Effector memory CD4-positive, alpha-beta T cell (primary cell): ENCODE measurements at regions not wholly inside any gene's neighbourhood (a gene's known extent, or its start where the extent isn't known, plus 50 kb on each side); places are given as distances from the start of the nearest gene placed in this dataset.

ENCODE experiments used
- DNase-seq, 3 donors: peaks; one replicate each; pipeline ENCODE4 v3.0.0-alpha.2; 2020
- H3K27ac ChIP-seq: 2 replicates; pipeline ENCODE4 v1.7.0; 2013; ENCODE audit warnings: mild to moderate bottlenecking, low read length, moderate library complexity; ENCODE audit not compliant: insufficient read depth, poor library complexity, severe bottlenecking
- H3K27me3 ChIP-seq: replicated peaks from 2 replicates; pipeline ENCODE4 v1.7.0; 2013; ENCODE audit warnings: mild to moderate bottlenecking, low read length; ENCODE audit not compliant: insufficient read depth, control insufficient read depth, poor library complexity, severe bottlenecking
- H3K36me3 ChIP-seq: 2 replicates; pipeline ENCODE4 v1.7.0; 2013; ENCODE audit warnings: mild to moderate bottlenecking, low read length, moderate library complexity; ENCODE audit not compliant: control insufficient read depth, insufficient read depth
- H3K4me1 ChIP-seq: 2 replicates; pipeline ENCODE4 v1.7.0; 2013; ENCODE audit warnings: low read length, mild to moderate bottlenecking; ENCODE audit not compliant: control insufficient read depth, insufficient read depth, poor library complexity, severe bottlenecking
- H3K4me3 ChIP-seq: 2 replicates; pipeline ENCODE4 v1.7.0; 2013; ENCODE audit warnings: low read length, low read depth, mild to moderate bottlenecking; ENCODE audit not compliant: insufficient read depth, poor library complexity, severe bottlenecking
- H3K9me3 ChIP-seq: 2 replicates; pipeline ENCODE4 v1.7.0; 2013; ENCODE audit warnings: mild to moderate bottlenecking, low read length, moderate library complexity; ENCODE audit not compliant: control insufficient read depth

DNA sequence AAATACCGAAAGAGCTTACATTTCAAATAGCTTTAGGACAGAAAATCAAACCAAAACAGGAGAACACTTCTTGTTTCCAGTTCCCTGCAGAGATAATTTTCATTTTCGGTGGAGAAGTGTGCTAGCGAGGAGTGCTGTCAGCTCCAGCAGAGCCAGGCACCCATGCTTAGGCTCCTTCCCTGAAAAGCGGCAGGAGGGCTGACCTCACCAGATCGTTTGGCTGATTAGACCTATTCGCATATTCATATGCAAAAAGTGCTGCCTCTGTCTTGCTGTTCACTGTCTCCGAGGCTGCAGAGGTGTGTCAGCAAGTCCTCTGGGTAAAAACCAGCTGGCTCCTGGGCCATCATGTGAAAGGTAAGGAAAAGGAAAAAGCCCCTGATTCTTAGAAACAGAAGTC lies 225.8 kb upstream of the COPS8 start:
- Histone ChIP-seq H3K27me3 (no peaks in the 10 kb centered on the region), H3K4me3 (no peak overlapping the region), H3K4me1 (no peaks in the 10 kb centered on the region), H3K9me3 (no peaks in the 10 kb centered on the region), H3K27ac (no peak overlapping the region), H3K36me3 (no peaks in the 10 kb centered on the region)
- DNase-seq = no peak

DNA sequence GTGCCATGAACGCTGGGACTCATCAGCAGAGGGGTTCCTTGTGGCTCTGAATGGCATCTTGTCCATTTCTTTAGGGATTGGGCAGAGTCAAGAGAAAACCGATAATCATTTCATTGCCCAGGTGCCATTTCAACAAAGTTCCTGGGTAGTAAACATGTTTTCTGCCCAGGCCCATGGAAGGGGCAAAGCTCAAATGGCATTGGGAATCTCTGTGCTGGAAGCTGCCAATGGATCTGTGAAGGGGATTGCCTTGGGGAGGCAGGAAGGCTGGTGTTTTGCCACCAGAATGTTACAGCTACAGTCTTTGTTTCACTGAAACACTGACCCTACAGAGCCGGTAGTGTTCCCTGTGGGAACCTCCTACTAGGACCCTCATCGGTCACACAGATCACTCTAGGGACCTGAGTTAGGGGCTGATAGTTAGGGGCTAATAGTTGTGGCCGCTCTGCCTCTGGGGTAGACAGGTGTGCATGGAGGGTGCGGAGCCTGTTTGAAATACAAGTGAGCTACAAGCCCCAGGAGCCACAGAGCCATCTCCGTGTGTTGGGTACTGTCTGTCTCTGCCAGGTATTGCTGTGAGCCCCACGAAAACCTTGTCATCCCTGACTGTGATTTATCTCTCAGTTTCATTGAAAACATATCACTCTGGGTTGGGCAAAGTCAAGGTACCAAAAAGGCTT lies 224.4 kb upstream of the COPS8 start:
- Histone ChIP-seq H3K4me1 (no peaks in the 10 kb centered on the region), H3K4me3 (no peak overlapping the region), H3K36me3 (no peaks in the 10 kb centered on the region), H3K9me3 (no peaks in the 10 kb centered on the region), H3K27me3 (no peaks in the 10 kb centered on the region), H3K27ac (no peak overlapping the region)
- no peak for DNase-seq

DNA sequence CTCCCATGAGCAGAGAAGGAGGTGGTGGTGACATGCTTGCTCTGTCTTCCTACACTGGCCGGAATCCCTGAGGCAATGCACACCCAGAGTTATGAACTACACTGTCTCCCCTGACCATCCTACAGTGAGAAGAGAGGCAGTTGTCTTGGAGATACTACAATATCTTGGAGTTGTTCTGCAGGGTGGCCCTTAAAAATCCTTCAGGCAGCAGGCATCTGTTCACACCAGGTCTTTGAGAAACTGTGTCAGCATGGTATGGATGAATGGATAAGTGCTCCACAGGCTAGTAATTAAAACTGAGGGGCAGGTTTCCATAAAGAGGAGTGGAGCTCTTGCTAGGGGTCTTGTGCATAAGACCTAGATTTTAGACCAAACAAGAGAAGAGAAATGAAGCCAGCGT lies 223.7 kb upstream of the COPS8 start:
- H3K4me1 ChIP-seq = no peaks in the 10 kb centered on the region
- DNase-seq = no peak
- no peaks in the 10 kb centered on the region for H3K27me3 ChIP-seq
- H3K36me3 ChIP-seq = no peaks in the 10 kb centered on the region
- no peak overlapping the region for H3K27ac ChIP-seq
- H3K4me3 ChIP-seq = no peak overlapping the region
- no peaks in the 10 kb centered on the region for H3K9me3 ChIP-seq

DNA sequence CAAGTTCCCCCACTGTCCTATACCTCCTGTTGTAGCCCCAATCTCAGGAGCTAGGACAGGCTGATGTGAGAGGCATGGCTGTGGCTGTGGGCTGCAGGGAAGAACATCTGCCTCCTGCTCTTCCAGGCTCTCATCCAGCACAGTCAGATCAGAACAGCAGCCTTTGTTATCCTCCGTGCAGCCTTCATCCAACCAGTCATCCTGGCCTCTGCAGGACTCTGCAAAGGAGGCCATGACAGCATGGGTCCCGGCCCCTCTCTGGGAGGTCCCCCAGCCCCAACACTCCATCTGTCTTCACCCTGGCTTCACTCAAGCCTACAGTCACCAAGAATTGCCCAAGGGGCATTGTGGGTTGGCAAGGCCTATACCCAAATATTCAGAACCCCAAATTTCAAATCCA lies 223.2 kb upstream of the COPS8 start:
- Histone ChIP-seq H3K9me3 (no peaks in the 10 kb centered on the region), H3K27ac (no peak overlapping the region), H3K4me1 (no peaks in the 10 kb centered on the region), H3K27me3 (no peaks in the 10 kb centered on the region), H3K4me3 (no peak overlapping the region), H3K36me3 (no peaks in the 10 kb centered on the region)
- DNase-seq = no peak

DNA sequence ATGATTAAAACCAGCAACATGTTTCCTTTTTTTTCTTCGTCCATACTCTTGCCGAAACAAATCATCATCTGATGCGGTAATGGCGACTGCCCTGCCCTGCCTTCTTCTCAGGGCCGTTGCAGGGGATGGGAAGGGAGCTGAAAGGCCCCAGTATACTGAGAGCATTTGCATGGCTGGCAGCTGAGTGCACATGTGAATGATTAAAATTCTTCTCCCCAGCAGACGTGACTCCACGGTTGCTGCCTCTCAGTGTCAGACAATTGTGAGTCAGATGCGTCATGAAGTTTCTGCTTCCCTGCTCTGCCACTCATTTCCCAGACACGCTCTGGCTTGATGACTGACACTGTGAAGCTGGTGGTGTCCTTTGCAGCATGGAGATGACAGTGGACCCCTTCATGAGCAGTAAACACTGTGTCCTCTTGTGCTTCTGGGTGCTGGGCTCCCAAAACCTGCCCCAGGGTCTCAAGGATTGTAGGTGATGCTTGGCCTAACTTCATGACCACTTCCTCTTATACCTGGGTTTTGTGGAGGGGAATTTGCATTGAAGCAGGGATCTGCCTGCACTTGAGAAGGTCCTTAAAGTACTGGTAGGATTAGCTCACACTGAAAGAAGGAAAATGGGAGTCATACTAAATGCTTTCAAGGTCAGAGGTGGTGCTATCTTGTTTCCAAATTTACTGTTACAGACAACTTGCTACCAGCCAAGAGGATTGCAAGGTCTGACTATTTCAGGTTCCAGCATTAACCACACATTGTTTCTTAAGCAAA lies 222.5 kb upstream of the COPS8 start:
- no peaks in the 10 kb centered on the region for H3K9me3 ChIP-seq
- DNase-seq = no peak
- no peak overlapping the region for H3K27ac ChIP-seq
- no peaks in the 10 kb centered on the region for H3K36me3 ChIP-seq
- no peaks in the 10 kb centered on the region for H3K27me3 ChIP-seq
- no peak overlapping the region for H3K4me3 ChIP-seq
- no peaks in the 10 kb centered on the region for H3K4me1 ChIP-seq

DNA sequence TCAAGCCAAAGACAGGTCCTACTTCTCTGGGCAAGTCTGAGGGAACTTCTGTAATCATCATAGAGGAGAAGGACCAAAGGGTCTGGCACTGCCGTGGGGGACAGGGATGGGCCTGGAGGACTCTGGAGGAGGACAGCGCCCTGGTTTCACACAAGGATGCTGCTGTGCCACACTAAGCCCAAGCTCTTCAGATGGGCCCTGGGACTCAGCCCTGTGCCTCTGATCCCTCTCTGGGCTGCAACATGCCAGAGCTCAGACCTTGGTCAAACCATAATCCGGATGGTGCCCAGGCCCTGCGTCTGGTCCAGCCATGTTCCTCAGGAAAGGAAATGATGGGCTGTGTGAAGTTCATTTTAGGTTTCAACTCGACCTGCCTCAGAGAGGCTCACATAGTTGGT lies 222.0 kb upstream of the COPS8 start:
- H3K9me3 ChIP-seq = no peaks in the 10 kb centered on the region
- no peaks in the 10 kb centered on the region for H3K27me3 ChIP-seq
- H3K4me1 ChIP-seq = no peaks in the 10 kb centered on the region
- no peak overlapping the region for H3K4me3 ChIP-seq
- no peak overlapping the region for H3K27ac ChIP-seq
- no peak for DNase-seq
- no peaks in the 10 kb centered on the region for H3K36me3 ChIP-seq

DNA sequence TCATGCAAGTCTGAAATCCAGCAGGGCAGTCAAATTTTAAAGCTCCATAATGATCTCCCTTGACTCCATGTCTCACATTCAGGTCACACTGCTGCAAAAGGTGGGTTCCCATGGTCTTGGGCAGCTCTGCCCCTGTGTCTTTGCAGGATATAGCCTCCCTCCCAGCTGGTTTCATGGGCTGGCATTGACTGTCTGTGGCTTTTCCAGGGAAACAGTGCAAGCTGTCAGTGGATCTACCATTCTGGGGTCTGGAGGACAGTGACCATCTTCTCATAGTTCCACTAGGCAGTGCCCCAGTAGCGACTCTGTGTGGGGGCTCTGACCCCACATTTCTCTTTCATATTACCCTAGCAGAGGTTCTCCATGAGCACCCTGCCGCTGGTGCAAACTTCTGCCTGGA lies 220.6 kb upstream of the COPS8 start:
- no peak for DNase-seq
- Histone ChIP-seq H3K36me3 (no peaks in the 10 kb centered on the region), H3K9me3 (no peaks in the 10 kb centered on the region), H3K4me1 (no peaks in the 10 kb centered on the region), H3K27me3 (no peaks in the 10 kb centered on the region), H3K4me3 (no peak overlapping the region), H3K27ac (no peak overlapping the region)

DNA sequence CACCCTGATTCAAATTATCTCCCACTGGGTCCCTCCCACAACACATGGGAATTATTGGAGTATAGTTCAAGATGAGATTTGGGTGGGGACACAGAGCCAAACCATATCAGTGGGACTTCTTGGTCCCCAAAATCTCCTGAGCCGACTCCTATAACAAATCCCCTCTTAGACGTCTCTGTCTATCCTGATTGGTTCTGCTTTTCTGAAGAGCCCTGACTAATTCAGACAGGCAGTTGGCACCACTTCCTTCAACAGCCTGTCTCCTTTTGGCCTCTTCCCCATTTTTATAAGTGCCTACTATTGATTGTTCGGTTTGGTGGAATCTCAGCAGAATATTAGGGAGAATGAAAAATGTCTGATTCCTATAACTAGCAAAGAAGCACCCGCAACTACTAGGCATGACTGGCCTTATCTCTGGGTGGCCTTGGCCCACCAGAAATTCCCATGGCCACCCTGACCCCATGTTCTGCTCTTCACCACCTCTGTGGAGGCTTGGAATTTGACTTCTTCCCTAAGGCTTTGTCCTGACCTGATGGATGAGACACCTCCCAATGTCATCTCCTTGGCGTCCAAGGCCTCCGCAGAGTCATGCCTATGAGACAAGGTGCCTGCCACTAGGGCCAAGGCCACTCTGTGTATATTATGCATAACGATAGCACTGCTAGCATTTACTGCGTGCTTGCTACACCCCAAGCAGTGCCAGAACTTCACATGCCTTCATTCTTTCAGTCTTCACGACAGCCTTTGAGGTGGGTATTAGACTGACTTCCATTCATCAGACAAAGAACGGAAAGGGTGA lies 218.9 kb upstream of the COPS8 start:
- H3K27me3 ChIP-seq = no peaks in the 10 kb centered on the region
- no peak for DNase-seq
- no peaks in the 10 kb centered on the region for H3K36me3 ChIP-seq
- H3K4me3 ChIP-seq = no peak overlapping the region
- no peaks in the 10 kb centered on the region for H3K4me1 ChIP-seq
- H3K9me3 ChIP-seq = no peaks in the 10 kb centered on the region
- H3K27ac ChIP-seq = no peak overlapping the region

DNA sequence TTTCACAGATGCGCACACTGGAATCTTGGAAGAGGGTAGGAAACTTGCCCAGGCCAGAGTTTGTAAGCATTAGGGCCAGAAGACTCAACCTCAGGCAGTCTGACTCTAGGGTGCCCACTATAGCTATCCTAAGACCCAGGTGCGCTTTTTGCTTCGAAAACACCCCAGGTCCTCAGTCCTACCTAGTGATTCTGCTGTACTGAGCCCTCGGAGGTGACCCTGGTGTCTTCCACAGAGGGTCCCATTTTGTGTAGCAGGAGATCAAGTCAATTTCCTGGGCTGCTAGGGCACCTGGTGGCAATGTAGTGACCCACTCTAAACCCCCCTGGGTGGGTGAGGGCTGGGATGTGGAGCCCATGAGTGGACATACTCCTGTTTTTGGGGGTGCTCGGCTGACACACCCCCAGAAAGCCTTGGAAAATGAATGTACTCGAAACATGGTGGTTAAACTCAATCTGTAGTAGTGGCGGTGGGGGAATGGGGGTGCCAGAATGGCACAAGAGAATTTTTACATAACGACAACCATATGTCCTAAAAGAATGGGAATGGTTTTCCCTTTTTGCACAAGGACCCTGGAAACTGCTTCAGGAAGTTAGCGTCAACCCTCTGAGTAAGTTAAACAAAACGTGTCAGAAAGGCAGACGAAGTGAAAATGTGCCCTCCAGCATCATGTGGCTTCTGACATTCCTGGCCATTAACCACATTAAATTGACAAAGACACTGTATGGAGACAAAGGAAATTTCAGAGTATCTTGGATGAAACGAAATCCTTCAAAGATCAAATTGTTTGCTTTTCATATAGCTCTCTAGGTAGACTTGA lies 218.0 kb upstream of the COPS8 start:
- Histone ChIP-seq H3K4me1 (no peaks in the 10 kb centered on the region), H3K27me3 (no peaks in the 10 kb centered on the region), H3K36me3 (no peaks in the 10 kb centered on the region), H3K27ac (no peak overlapping the region), H3K4me3 (no peak overlapping the region), H3K9me3 (no peaks in the 10 kb centered on the region)
- no peak for DNase-seq
